ENCODE measurements at regions not wholly inside any gene's neighbourhood (a gene's known extent, or its start where the extent isn't known, plus 50 kb on each side); places are given as distances from the start of the nearest gene placed in this dataset.

Small RNA genes lying in the stretch of these regions (small RNA-seq; reads per million reads assigned to genes)
- gene AC136428.2 = 0 reads per million in 4 donors
- 0 reads per million in 4 donors for gene ENPP7P13

Data from transverse colon (tissue), 4 donors.